ENCODE measurements at regions not wholly inside any gene's neighbourhood (a gene's known extent, or its start where the extent isn't known, plus 50 kb on each side); places are given as distances from the start of the nearest gene placed in this dataset.

GRCh38 chr6:21996425-21997118 lies 300.3 kb downstream of the PRL start:
- ATAC-seq = no peak
- POLR2A ChIA-PET = no interaction called here
- 71% methylated on average over 5 of the region's 5 CpGs for WGBS (ENCODE audit: missing lambda C conversion rate)
- Histone ChIP-seq H3K27ac (no peak overlapping the region), H3K4me2 (no peak overlapping the region), H3K4me3 (no peak overlapping the region), H3K9me3 (no peaks in the 10 kb centered on the region), H3K4me1 (peaks cover 6% of the 10 kb centered on the region; the same call in 2 of the 3 replicates)
- TF ChIP-seq ZFP36 (IDR thresholded peaks at IDR 0.05; ENCODE audit: borderline replicate concordance, partially characterized antibody) = no peak
- TF ChIP-seq CHD4 (IDR thresholded peaks at IDR 0.05; ENCODE audit: borderline replicate concordance) = no peak
- TF ChIP-seq ZSCAN20 (CRISPR knock-in tag; IDR thresholded peaks at IDR 0.05) = no peak
- TF ChIP-seq ELK1 (IDR thresholded peaks at IDR 0.05; ENCODE audit: low read depth, low read length) = no peak
- TF ChIP-seq ZNF302 (CRISPR knock-in tag; IDR thresholded peaks at IDR 0.05) = no peak
- TF ChIP-seq NFE2L2 (conservative IDR thresholded peaks at IDR 0.05; ENCODE audit: low read length) = no peak
- no peak for TF ChIP-seq KDM1A (IDR thresholded peaks at IDR 0.05; ENCODE audit: low read depth)
- no peak for TF ChIP-seq HES2 (IDR thresholded peaks at IDR 0.05)
- TF ChIP-seq TFCP2L1 (CRISPR knock-in tag; IDR thresholded peaks at IDR 0.05) = no peak
- TF ChIP-seq BHLHE40 (IDR thresholded peaks at IDR 0.05; ENCODE audit: low read depth, low read length) = no peak
- TF ChIP-seq FOSB (CRISPR knock-in tag; IDR thresholded peaks at IDR 0.05) = no peak
- TF ChIP-seq POLR2A (IDR thresholded peaks at IDR 0.05; ENCODE audit: low read length) = no peak
- no peak for TF ChIP-seq FOXS1 (CRISPR knock-in tag; IDR thresholded peaks at IDR 0.05)
- no peak for TF ChIP-seq HEYL (CRISPR knock-in tag; IDR thresholded peaks at IDR 0.05)
- TF ChIP-seq EHMT2 (IDR thresholded peaks at IDR 0.05; ENCODE audit: low read depth) = no peak
- no peak for TF ChIP-seq RARB (CRISPR knock-in tag; IDR thresholded peaks at IDR 0.05)
- CTCF ChIA-PET = no interaction called here
- no peak for DNase-seq (ENCODE audit: low read depth in 1 of 2, low spot score in 1 of 2)
- FAIRE-seq = no peak

GRCh38 chr6:21997119-21998037 lies 299.5 kb downstream of the PRL start:
- Histone ChIP-seq H3K4me1 (peaks cover 6% of the 10 kb centered on the region; the same call in 2 of the 3 replicates), H3K4me2 (no peak overlapping the region), H3K9me3 (no peaks in the 10 kb centered on the region), H3K4me3 (no peak overlapping the region), H3K27ac (no peak overlapping the region)
- ATAC-seq = no peak
- 81% methylated on average over 5 of the region's 5 CpGs for WGBS (ENCODE audit: missing lambda C conversion rate)
- no peak for FAIRE-seq
- ChIA-PET CTCF (interaction anchor here (1.0 kb wide), 1 partner anchor 23 kb away, joined by 3 read pairs; no protein-coding TSS in a partner anchor), POLR2A (no interaction called here)
- TF ChIP-seq RARB (CRISPR knock-in tag; IDR thresholded peaks at IDR 0.05) (no peak), RNF2 (IDR thresholded peaks at IDR 0.05; ENCODE audit: borderline replicate concordance, low read depth) (no peak)
- DNase-seq (ENCODE audit: low read depth in 1 of 2, low spot score in 1 of 2) = no peak

GRCh38 chr6:21998582-21998981 lies 298.3 kb downstream of the PRL start:
- Histone ChIP-seq H3K4me1 (peaks cover 6% of the 10 kb centered on the region; the same call in 2 of the 3 replicates), H3K9me3 (no peaks in the 10 kb centered on the region), H3K4me3 (no peak overlapping the region), H3K27ac (no peak overlapping the region), H3K4me2 (no peak overlapping the region)
- no peak for DNase-seq (ENCODE audit: low read depth in 1 of 2, low spot score in 1 of 2)
- ChIA-PET CTCF (no interaction called here), POLR2A (no interaction called here)
- ATAC-seq = no peak
- FAIRE-seq = no peak
- TF ChIP-seq REST (IDR thresholded peaks at IDR 0.05) (no peak), E2F6 (IDR thresholded peaks at IDR 0.05; ENCODE audit: borderline replicate concordance, low read depth) (no peak), CEBPB (IDR thresholded peaks at IDR 0.05) (no peak), POLR2A (IDR thresholded peaks at IDR 0.05; ENCODE audit: low read length) (no peak), NPAS2 (CRISPR knock-in tag; IDR thresholded peaks at IDR 0.05; ENCODE audit: borderline replicate concordance) (no peak), BCL3 (IDR thresholded peaks at IDR 0.05) (no peak), POLR2AphosphoS2 (conservative IDR thresholded peaks at IDR 0.05; ENCODE audit: low read length) (no peak), EP300 (IDR thresholded peaks at IDR 0.05) (no peak)

Measured in A549 (cell line).